NCI-H748 treated with DMSO at 0.1 percent for 48 hours (cell line): ENCODE measurements at regions not wholly inside any gene's neighbourhood (a gene's known extent, or its start where the extent isn't known, plus 50 kb on each side); places are given as distances from the start of the nearest gene placed in this dataset.
"Not testable (repeated sequence)": the region's sequence is repeated elsewhere in the genome, so short reads cannot be mapped to it uniquely, and the experiment has no call there.

Source experiments
- DNase-seq: peaks from one replicate; lab custom pipeline; 2025; lab: John Stamatoyannopoulos, UW

- DNase-seq = no peak
Measured at GRCh38 chr12:131362291-131363211, 348.3 kb upstream of the SFSWAP start.

GRCh38 chr12:131363393-131363792 is 347.5 kb upstream of the SFSWAP start:
- DNase-seq = no peak

GRCh38 chr12:131363841-131364495 is 346.9 kb upstream of the SFSWAP start:
- no peak for DNase-seq

- no peak for DNase-seq
Measured at GRCh38 chr12:131364903-131365820, 345.7 kb upstream of the SFSWAP start.

GRCh38 chr12:131365821-131366260 is 345.0 kb upstream of the SFSWAP start:
- no peak for DNase-seq

GRCh38 chr12:131366261-131366871 is 344.5 kb upstream of the SFSWAP start:
- no peak for DNase-seq

- DNase-seq = not testable (repeated sequence)
Measured at GRCh38 chr12:131367067-131367982, 343.6 kb upstream of the SFSWAP start.

- no peak for DNase-seq
Measured at GRCh38 chr12:131367983-131368667, 342.8 kb upstream of the SFSWAP start.

GRCh38 chr12:131368668-131369071 is 342.2 kb upstream of the SFSWAP start:
- DNase-seq = no peak

GRCh38 chr12:131369094-131369845 is 341.6 kb upstream of the SFSWAP start:
- DNase-seq = no peak

GRCh38 chr12:131370321-131370720 is 340.6 kb upstream of the SFSWAP start:
- DNase-seq = no peak

- no peak for DNase-seq
Measured at GRCh38 chr12:131370791-131371347, 340.0 kb upstream of the SFSWAP start.

- DNase-seq = no peak
Measured at GRCh38 chr12:131371401-131372170, 339.3 kb upstream of the SFSWAP start.

- DNase-seq = no peak
Measured at GRCh38 chr12:131372171-131372475, 338.8 kb upstream of the SFSWAP start.

- no peak for DNase-seq
Measured at GRCh38 chr12:131372706-131373195, 338.1 kb upstream of the SFSWAP start.

- no peak for DNase-seq
Measured at GRCh38 chr12:131375261-131375971, 335.5 kb upstream of the SFSWAP start.

GRCh38 chr12:131375972-131376345 is 334.9 kb upstream of the SFSWAP start:
- DNase-seq = no peak
